Lower leg skin (tissue), 4 donors: ENCODE measurements at regions not wholly inside any gene's neighbourhood (a gene's known extent, or its start where the extent isn't known, plus 50 kb on each side); places are given as distances from the start of the nearest gene placed in this dataset.

Source experiments
- DNase-seq, 2 donors: peaks; one replicate each; pipeline ENCODE4 v3.0.0-alpha.2; 2019; ENCODE audit warnings: low spot score in 2 of 2
- H3K4me3 ChIP-seq: fragments of 200-600 bp; sonication (generic); 2 replicates; pipeline ENCODE4 v1.5.1; 2017; ENCODE audit warnings: mild to moderate bottlenecking, low read depth; ENCODE audit not compliant: poor library complexity, severe bottlenecking
- CTCF ChIP-seq, 3 donors: fragments of 450-650 bp; IDR thresholded peaks; one replicate each; pipeline ENCODE4 v1.5.1; 2016; ENCODE audit warnings: antibody characterized with exemption in 3 of 3, mild to moderate bottlenecking in 3 of 3, moderate library complexity in 2 of 3
- POLR2A ChIP-seq, 2 donors: fragments of 450-650 bp; IDR thresholded peaks; one replicate each; pipeline ENCODE4 v1.6.1; 2016 to 2017; ENCODE audit warnings: antibody characterized with exemption in 2 of 2, mild to moderate bottlenecking in 1 of 2, moderate library complexity in 1 of 2
- WGBS, 2 donors: methylation state at CpG; one replicate each; pipeline ENCODE4 v1.1.5; 2018; 5-methylcytosine and 5-hydroxymethylcytosine counted together
- intact Hi-C: fragments of 100-400 bp; cut with DNase I; formaldehyde crosslinking; loops from one replicate; pipeline ENCODE4 v1.15.0; 2023; ENCODE audit warnings: low total_unique reads

DNA sequence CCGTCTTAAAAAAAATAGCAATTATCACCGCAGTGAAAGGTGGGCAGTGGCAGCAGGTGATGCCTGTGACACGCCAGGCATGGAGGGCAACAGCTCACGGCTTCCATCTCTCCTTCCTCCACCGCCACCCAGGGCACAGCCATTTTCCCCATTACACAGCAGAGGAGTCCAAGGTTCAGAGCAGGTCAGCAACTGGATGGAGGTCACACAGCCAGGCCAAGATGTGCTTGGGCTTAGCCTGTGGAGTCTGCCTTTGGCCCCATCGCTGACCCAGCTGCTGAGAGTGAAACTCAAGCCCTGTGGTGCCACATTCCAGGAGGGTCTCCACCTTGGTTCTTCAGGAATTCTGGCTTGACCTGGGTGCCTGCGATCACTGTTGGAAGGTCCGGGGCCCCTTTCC lies 411.1 kb downstream of the SHANK2 start:
- no peak for TF ChIP-seq POLR2A (IDR thresholded peaks at IDR 0.05)
- no peak for TF ChIP-seq CTCF (IDR thresholded peaks at IDR 0.05)
- DNase-seq: no peak
- WGBS, 2 donors: 91 to 92% methylated on average over 8 of the region's 8 CpGs
- intact Hi-C loops: no loop called here
- no peak overlapping the region for H3K4me3 ChIP-seq

GRCh38 chr11:70842256-70842655 lies 410.1 kb downstream of the SHANK2 start:
- 74 to 78% methylated on average over 3 to 6 of the region's 6 CpGs for WGBS, 2 donors
- intact Hi-C loops: no loop called here
- no peak overlapping the region for H3K4me3 ChIP-seq
- no peak for DNase-seq
- TF ChIP-seq POLR2A (IDR thresholded peaks at IDR 0.05) (no peak), CTCF (IDR thresholded peaks at IDR 0.05) (no peak)

DNA sequence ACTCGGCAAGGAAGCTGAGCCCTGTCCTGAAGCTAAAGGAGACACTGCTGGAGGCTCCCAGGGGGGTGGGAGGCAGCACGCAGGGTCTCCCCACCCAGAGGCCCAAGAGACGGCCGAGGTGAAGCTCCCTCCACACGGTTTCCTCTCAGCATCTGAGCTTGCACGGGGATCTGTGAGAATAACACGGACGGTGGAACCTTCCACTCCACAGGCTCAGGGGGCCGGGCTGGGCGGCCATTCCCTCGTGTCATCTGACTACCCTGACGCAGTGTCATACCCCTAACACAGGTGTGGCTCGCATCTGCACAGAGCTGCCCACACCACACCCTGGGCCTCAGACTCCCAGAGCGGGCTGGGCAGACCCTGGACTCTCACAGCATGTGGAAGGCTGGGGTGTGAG lies 409.7 kb downstream of the SHANK2 start:
- intact Hi-C loops: no loop called here
- TF ChIP-seq CTCF (IDR thresholded peaks at IDR 0.05) (no peak), POLR2A (IDR thresholded peaks at IDR 0.05) (no peak)
- no peak for DNase-seq
- no peak overlapping the region for H3K4me3 ChIP-seq
- WGBS, 2 donors: 89 to 90% methylated on average over 12 to 13 of the region's 14 CpGs

GRCh38 chr11:70843906-70844305 lies 408.5 kb downstream of the SHANK2 start:
- intact Hi-C loops: no loop called here
- no peak overlapping the region for H3K4me3 ChIP-seq
- no peak for TF ChIP-seq CTCF (IDR thresholded peaks at IDR 0.05)
- no peak for TF ChIP-seq POLR2A (IDR thresholded peaks at IDR 0.05)
- DNase-seq: no peak
- 89% methylated on average over 6 of the region's 6 CpGs for WGBS, 2 donors

GRCh38 chr11:70844387-70844786 lies 408.0 kb downstream of the SHANK2 start:
- WGBS, 2 donors: 84 to 91% methylated on average over 14 of the region's 14 CpGs
- DNase-seq: no peak
- H3K4me3 ChIP-seq: no peak overlapping the region
- TF ChIP-seq POLR2A (IDR thresholded peaks at IDR 0.05) (no peak), CTCF (IDR thresholded peaks at IDR 0.05) (no peak)
- intact Hi-C loops: no loop called here

DNA sequence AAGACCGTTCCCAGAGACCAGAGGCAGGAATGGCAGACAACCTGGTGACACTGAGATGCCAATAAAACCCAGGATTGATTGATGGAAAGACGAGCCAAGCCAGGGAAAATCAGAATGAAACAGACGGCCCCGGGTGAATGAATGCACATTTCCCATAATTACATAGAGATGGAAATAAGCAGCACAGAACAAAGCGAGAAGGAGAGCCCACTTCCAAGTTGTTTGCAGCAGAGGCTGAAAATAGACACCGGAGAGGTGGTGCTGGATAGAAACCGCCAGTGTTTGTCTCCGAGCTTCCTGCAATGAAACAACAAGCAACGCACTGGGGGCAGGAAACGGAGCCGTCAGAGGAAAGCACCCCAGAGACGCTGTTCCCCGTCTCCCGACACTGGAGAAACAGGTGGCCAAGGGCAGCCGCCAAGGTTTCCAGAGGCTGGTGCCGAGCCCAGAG lies 406.8 kb downstream of the SHANK2 start:
- no peak for DNase-seq
- intact Hi-C loops: no loop called here
- TF ChIP-seq CTCF (IDR thresholded peaks at IDR 0.05) (no peak), POLR2A (IDR thresholded peaks at IDR 0.05) (no peak)
- no peak overlapping the region for H3K4me3 ChIP-seq
- WGBS, 2 donors: 52 to 53% methylated on average over 16 of the region's 16 CpGs
